ENCODE measurements at regions not wholly inside any gene's neighbourhood (a gene's known extent, or its start where the extent isn't known, plus 50 kb on each side); places are given as distances from the start of the nearest gene placed in this dataset.

DNA sequence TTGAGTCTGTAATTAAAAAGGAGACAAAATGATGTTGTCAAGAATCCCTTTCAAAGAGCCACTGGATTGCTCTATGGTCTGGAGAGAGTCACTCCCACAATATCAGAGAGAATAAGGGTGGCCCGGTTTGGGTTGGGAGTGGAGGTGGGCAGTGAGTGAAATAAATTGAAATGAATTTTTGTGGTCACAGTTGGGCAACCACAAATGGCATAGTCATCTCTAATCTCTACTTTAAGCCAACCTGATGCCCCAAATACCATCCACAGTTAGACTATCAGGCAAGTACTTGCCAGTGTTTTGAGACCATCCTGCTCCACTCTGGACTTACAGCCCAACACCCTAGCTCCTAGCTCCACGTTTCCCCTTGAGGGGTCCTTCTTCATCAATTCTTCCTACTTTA, 559.7 kb downstream of the BCL11A start:
- H3K9me3 ChIP-seq, result no peaks in the 10 kb centered on the region
- intact Hi-C loops (cut with DNase I, micrococcal nuclease), result no loop called here
- no peaks in the 10 kb centered on the region for H3K4me1 ChIP-seq (ENCODE audit: low read depth)
- no peak for DNase-seq
- no peaks in the 10 kb centered on the region for H3K36me3 ChIP-seq (ENCODE audit: low read depth)
- no peak for ATAC-seq
- no peak overlapping the region for H3K4me3 ChIP-seq
- TF ChIP-seq, protein P1, sequence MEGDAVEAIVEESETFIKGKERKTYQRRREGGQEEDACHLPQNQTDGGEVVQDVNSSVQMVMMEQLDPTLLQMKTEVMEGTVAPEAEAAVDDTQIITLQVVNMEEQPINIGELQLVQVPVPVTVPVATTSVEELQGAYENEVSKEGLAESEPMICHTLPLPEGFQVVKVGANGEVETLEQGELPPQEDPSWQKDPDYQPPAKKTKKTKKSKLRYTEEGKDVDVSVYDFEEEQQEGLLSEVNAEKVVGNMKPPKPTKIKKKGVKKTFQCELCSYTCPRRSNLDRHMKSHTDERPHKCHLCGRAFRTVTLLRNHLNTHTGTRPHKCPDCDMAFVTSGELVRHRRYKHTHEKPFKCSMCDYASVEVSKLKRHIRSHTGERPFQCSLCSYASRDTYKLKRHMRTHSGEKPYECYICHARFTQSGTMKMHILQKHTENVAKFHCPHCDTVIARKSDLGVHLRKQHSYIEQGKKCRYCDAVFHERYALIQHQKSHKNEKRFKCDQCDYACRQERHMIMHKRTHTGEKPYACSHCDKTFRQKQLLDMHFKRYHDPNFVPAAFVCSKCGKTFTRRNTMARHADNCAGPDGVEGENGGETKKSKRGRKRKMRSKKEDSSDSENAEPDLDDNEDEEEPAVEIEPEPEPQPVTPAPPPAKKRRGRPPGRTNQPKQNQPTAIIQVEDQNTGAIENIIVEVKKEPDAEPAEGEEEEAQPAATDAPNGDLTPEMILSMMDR (IDR thresholded peaks at IDR 0.05), result no peak

DNA sequence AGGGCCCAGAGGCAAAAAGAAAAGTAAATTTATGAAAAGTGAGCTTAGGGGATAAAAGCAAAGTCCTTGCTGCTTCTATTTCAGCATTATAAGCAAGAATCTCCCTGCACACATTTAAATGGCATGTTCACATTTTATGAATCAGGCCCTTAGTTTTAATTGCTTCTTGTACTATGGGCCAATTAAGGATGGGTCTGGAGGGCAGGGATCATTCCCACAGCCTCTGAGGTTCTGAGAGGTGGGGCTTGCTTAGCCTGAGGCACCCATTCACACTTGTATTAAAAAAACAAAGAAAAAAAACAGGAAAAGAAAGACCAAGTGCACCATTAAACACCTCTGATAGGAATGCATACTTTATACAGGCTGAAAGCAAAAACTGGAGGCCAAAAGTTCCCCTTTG, 565.1 kb downstream of the BCL11A start:
- TF ChIP-seq, protein P1 (IDR thresholded peaks at IDR 0.05), result no peak
- intact Hi-C loops (cut with DNase I, micrococcal nuclease), result no loop called here
- ATAC-seq (peak; percentile 51), DNase-seq (no peak)
- Histone ChIP-seq H3K4me1 (ENCODE audit: low read depth) (no peaks in the 10 kb centered on the region), H3K9me3 (no peaks in the 10 kb centered on the region), H3K4me3 (no peak overlapping the region), H3K36me3 (ENCODE audit: low read depth) (no peaks in the 10 kb centered on the region)

DNA sequence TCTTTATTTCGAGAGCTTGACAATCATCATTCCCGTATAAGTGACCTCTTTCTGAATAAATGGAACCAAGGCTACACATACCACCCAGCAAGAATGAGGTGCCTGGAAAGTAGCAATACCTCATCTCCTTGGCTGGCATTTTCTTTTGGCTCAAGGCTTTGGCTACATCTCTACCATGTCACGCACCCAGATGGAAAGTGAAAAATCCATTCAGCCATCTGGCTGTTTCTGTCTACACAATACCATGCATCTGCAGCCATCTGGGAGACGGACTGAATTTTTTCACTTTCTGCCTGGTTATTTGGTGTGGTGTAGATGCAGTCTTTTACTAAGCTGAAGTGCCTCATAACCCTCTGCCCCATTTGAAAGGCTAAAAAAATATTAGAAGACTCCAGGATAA, 566.9 kb downstream of the BCL11A start:
- no peak for ATAC-seq
- TF ChIP-seq, protein P1 (IDR thresholded peaks at IDR 0.05), result no peak
- H3K9me3 ChIP-seq, result no peaks in the 10 kb centered on the region
- no peak overlapping the region for H3K4me3 ChIP-seq
- no peaks in the 10 kb centered on the region for H3K36me3 ChIP-seq (ENCODE audit: low read depth)
- H3K4me1 ChIP-seq (ENCODE audit: low read depth), result no peaks in the 10 kb centered on the region
- no peak for DNase-seq
- intact Hi-C loops (cut with DNase I, micrococcal nuclease), result no loop called here

DNA sequence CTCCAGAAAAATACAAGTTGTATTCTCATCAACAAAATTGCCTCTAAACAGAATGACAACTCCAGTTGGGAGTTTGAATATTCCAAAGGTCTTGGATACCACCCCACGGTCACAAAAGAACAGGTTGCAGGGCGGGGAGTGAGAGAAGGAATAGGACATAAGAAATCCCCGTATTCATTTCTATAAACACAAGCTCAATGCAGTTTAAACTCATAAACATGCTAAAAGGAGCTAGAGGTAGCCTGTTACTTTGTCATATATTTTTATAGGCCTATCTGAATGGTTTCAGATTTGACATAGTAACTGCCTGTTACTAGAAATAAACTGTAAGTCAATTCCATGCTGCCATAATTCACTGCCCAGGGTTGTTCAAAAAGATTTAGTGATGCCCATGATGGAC, 567.5 kb downstream of the BCL11A start:
- Histone ChIP-seq H3K4me3 (no peak overlapping the region), H3K4me1 (ENCODE audit: low read depth) (no peaks in the 10 kb centered on the region), H3K9me3 (no peaks in the 10 kb centered on the region), H3K36me3 (ENCODE audit: low read depth) (no peaks in the 10 kb centered on the region)
- ATAC-seq (peak; percentile 62), DNase-seq (peak in 1 of 3 donors; percentile 6)
- TF ChIP-seq, protein P1 (IDR thresholded peaks at IDR 0.05), result no peak
- intact Hi-C loops (cut with DNase I, micrococcal nuclease), result no loop called here

DNA sequence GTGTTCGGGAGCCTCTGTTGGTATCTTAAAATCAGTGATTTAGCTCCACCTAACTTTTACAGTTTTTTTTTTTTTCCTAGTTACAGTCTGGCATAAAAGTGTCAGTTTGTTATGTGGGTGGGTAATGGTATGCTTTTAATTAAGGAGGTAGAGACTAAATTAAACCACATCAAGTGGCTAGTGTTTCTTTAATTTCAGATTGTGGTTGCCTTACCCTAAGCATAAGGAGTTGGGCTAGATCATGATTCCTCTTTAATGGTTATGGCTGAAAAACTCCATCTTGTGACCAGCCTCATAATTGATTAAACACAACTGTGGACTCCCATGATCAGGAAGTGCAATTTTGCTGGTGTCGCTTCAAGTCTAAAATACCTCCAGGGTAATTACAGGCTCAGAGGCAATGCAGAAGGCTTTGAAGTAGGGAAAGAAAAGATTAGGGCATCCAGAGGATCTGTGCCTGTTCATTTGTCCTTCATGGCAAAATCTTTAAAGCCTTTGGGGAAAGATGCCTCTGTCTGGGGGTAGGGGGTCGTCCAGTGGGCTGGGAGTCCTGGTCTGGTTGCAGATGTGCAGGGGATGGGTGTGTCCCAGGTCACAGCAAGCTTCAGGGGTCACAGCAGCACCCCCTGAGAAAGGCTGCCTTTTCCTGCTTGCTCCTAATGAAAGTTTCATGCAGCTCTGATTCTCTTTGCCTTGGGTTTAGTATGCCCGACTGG, 579.2 kb downstream of the BCL11A start:
- ATAC-seq (no peak), DNase-seq (no peak)
- Histone ChIP-seq H3K4me3 (no peak overlapping the region), H3K9me3 (no peaks in the 10 kb centered on the region), H3K4me1 (ENCODE audit: low read depth) (no peaks in the 10 kb centered on the region), H3K36me3 (ENCODE audit: low read depth) (no peaks in the 10 kb centered on the region)
- TF ChIP-seq, protein P1 (IDR thresholded peaks at IDR 0.05), result no peak
- intact Hi-C loops (cut with DNase I, micrococcal nuclease), result no loop called here

DNA sequence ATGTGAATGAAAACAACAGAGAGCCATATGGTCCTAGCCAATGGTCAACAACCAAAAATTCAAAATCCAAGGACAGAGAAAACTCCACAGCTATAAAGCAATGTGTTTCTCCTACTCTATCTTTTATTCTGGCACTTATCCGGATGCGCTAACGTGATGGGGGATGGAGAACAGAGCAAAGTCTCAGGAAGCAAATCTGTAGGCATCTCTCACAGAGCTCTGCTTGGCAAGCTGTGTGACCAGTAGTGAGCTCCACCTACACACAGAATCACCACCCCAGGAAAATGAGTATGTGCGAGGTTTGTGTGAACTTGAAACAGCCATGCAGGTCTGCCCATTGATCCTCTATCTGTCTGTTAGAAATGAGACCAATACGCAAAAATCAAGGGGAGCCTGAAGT, 584.3 kb downstream of the BCL11A start:
- TF ChIP-seq, protein P1 (IDR thresholded peaks at IDR 0.05), result no peak
- H3K9me3 ChIP-seq, result no peaks in the 10 kb centered on the region
- H3K4me1 ChIP-seq (ENCODE audit: low read depth), result no peaks in the 10 kb centered on the region
- DNase-seq (no peak), ATAC-seq (no peak)
- intact Hi-C loops (cut with DNase I, micrococcal nuclease), result no loop called here
- no peak overlapping the region for H3K4me3 ChIP-seq
- H3K36me3 ChIP-seq (ENCODE audit: low read depth), result no peaks in the 10 kb centered on the region
